Ovary (tissue), 3 donors: ENCODE measurements at regions not wholly inside any gene's neighbourhood (a gene's known extent, or its start where the extent isn't known, plus 50 kb on each side); places are given as distances from the start of the nearest gene placed in this dataset.

Source experiments
- CTCF ChIP-seq, 3 donors: fragments of 450-650 bp in 2 of 3; fragments of 200-600 bp in 1 of 3; IDR thresholded peaks; one replicate each; pipeline versions ENCODE4 v1.5.1 to v1.8.0; 2016 to 2022; ENCODE audit warnings: antibody characterized with exemption in 3 of 3, mild to moderate bottlenecking in 1 of 3
- EP300 ChIP-seq: sonication (generic); formaldehyde crosslinking; IDR thresholded peaks from one replicate; pipeline ENCODE4 v1.6.1; 2017; ENCODE audit warnings: antibody characterized with exemption
- donor health status: DM: no; HTN: no; CAD: no.

GRCh38 chr3:182479419-182480336 lies 313.6 kb upstream of the ATP11B start:
- TF ChIP-seq EP300 (no peak), CTCF (IDR thresholded peaks at IDR 0.05) (no peak)
